ELF-1 (cell line): ENCODE measurements at regions not wholly inside any gene's neighbourhood (a gene's known extent, or its start where the extent isn't known, plus 50 kb on each side); places are given as distances from the start of the nearest gene placed in this dataset.
"Not testable (repeated sequence)": the region's sequence is repeated elsewhere in the genome, so short reads cannot be mapped to it uniquely, and the experiment has no call there.

Source experiments
- DNase-seq: peaks from one replicate; pipeline ENCODE4 v3.0.0-alpha.2; 2016; ENCODE audit warnings: low read depth, low spot score

- DNase-seq = not testable (repeated sequence)
These were observed 296.6 kb upstream of the NBPF12 start for GRCh38 chr1:146641534-146641933.

- DNase-seq = not testable (repeated sequence)
These were observed 297.5 kb upstream of the NBPF12 start for GRCh38 chr1:146640671-146641070.

GRCh38 chr1:146630302-146630701, 307.8 kb upstream of the NBPF12 start:
- DNase-seq = not testable (repeated sequence)

DNA sequence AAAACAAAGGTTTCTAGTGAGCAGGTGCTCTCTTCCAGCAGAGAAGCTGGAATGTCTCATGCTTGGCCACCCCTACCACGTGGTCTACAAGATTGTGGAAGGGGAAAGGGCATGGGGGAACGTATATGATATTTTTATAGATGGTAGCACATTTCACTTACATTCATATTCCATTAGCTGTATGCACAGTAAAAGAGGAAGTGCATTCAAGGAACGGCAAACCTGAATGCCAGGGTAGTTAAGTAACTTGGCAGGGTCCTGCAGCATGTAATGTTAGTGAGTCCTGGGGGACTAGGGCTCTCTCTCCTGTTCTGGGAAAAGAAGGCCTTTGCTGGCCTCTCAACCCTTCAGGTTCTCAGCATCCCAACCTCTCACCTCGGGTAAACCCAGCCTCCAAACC, 319.5 kb upstream of the NBPF12 start:
- not testable (repeated sequence) for DNase-seq

DNA sequence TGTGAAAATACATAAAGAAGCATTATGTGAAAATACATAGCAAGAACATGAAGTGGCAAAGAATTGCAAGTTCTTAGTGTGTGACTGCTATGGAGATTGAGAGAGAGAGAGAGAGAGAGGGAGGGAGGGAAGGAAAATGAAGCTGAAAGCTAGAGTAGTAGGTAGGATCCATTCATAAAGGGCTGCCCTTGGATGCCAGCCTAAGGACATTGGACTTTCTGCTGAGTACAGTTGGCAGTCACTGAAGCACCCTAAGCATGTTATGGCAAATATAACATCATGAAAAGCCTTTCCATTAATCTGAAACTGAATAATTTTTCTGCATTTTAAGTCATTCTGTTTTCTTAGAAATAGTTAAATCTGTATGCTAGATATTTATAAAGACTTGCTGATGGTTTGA, 333.4 kb upstream of the NBPF12 start:
- not testable (repeated sequence) for DNase-seq

GRCh38 chr1:146600720-146601307, 337.3 kb upstream of the NBPF12 start:
- not testable (repeated sequence) for DNase-seq

- DNase-seq = not testable (repeated sequence)
These were observed 338.2 kb upstream of the NBPF12 start for GRCh38 chr1:146599906-146600305.

- DNase-seq = not testable (repeated sequence)
These were observed 352.4 kb upstream of the NOTCH2NLA start for GRCh38 chr1:146581229-146581628.

DNA sequence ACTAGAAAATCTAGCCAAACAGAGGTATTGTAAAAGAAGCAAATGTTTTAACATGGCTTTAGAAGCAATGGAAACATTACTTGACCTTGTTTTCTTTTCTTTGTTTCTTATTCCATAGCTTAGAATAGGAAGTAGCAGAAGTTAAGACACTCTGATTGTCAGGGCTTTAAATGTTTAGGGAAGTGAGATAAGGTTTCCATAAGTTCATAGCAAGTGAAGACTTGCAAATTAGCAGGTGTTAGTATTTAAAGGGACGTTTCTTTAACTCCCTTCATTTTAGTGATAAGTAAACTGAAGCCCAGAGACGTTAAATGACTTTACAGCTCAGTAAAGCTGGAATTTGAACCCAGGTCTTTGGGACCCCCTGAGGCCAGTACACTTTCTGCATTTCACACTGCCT, 338.7 kb upstream of the NOTCH2NLA start:
- DNase-seq = not testable (repeated sequence)

- DNase-seq = not testable (repeated sequence)
These were observed 329.2 kb upstream of the NOTCH2NLA start for GRCh38 chr1:146558032-146558431.

- not testable (repeated sequence) for DNase-seq
These were observed 327.6 kb upstream of the NOTCH2NLA start for GRCh38 chr1:146556405-146556804.

- DNase-seq = not testable (repeated sequence)
These were observed 323.6 kb upstream of the NOTCH2NLA start for GRCh38 chr1:146552414-146552813.

DNA sequence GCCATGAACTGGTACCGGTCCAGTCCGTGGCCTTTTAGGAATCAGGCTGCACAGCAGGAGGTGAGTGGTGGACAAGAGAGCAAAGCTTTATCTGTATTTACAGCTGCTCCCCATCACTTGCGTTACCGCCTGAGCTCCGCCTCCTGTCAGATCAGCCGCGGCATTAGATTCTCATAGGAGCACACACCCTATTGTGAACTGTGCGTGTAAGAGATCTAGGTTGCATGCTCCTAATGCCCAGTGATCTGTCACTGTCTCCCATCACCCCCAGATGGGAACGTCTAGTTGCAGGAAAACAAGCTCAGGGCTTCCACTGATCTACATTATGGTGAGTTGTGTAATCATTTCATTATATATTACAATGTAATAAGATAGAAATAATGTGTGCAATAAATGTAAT, 319.9 kb upstream of the NOTCH2NLA start:
- DNase-seq = not testable (repeated sequence)

- not testable (repeated sequence) for DNase-seq
These were observed 317.4 kb upstream of the NOTCH2NLA start for GRCh38 chr1:146546189-146546588.

- not testable (repeated sequence) for DNase-seq
These were observed 309.1 kb upstream of the NOTCH2NLA start for GRCh38 chr1:146537775-146538373.

DNA sequence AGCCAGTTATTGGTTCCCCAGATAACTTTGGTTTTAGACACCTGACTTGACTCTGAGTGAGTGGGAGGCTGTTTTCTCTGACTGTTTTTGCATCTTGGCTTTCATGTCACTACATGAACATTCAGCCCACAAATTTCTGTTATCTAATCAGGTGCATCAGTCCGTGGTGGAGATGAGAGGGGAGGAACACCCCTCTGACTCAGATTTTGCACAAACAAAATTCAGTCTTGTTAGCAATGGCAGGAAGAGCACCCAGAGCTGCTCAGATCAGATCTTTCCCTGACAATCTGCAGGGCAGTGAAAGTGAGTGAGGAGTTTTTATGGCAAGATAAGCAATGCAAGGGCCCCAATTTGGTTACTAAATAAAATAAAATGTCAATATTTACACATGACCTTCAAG, 307.2 kb upstream of the NOTCH2NLA start:
- DNase-seq = not testable (repeated sequence)

GRCh38 chr1:146535575-146535974, 306.8 kb upstream of the NOTCH2NLA start:
- DNase-seq = not testable (repeated sequence)

DNA sequence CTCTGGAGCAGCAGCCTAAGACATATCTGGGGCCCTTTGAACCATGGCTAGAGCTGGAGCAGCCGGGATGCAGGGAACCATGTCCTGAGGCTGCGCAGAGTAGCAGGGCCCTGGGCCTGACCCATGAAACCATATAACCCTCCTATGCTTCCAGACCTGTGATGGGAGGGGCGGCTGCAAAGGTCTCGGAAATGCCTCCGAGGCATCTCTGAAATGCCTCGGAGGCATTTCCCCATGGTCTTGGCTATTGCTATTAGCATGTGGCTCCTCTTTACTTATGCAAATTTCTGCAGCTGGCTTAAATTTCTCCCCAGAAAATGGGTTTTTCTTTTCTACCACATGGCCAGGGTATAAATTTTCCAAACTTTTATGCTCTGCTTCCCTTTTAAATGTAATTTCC, 302.1 kb upstream of the NOTCH2NLA start:
- DNase-seq = not testable (repeated sequence)

DNA sequence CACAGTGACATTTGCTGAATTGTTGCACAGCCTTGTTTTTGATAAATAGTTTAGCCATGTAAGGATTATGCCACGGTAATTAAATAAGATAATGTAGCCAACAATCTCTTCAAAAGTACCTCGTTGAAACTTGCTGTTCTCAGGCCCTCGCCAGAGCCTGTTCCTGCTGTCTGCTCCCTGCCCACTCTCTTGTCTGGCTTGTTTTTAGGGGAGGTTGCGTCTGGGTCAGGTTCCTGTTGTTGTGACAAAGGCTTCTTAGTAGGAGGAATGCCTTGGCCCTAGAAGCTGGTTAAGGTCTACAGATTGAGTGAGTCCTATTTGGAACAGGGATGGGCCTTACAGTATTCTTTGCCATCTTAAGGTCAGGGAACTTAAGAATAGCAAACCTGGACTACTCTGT, 294.0 kb upstream of the NOTCH2NLA start:
- DNase-seq = not testable (repeated sequence)

- DNase-seq = not testable (repeated sequence)
These were observed 293.5 kb upstream of the NOTCH2NLA start for GRCh38 chr1:146522345-146522744.

GRCh38 chr1:146521804-146522203, 293.0 kb upstream of the NOTCH2NLA start:
- not testable (repeated sequence) for DNase-seq

DNA sequence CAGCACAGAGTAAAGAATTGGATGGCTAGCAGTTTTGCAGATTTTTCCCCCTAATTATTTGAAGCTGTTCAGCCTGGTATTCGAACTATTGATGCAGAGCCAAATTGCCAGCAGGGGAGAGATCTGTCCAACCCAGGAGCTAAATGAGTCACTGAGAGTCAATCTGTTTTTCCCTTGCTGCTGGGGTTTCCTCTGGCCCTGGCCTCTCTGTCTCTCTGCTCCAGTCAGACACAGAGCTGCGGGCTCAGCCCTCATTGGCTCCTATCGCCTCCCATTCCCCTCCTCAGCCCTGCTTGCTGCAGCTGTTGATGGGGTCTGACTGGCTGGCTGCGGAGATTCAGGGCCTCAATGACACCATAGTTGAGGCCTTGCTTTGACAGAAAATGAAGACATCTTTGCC, 284.9 kb upstream of the NOTCH2NLA start:
- DNase-seq = not testable (repeated sequence)

DNA sequence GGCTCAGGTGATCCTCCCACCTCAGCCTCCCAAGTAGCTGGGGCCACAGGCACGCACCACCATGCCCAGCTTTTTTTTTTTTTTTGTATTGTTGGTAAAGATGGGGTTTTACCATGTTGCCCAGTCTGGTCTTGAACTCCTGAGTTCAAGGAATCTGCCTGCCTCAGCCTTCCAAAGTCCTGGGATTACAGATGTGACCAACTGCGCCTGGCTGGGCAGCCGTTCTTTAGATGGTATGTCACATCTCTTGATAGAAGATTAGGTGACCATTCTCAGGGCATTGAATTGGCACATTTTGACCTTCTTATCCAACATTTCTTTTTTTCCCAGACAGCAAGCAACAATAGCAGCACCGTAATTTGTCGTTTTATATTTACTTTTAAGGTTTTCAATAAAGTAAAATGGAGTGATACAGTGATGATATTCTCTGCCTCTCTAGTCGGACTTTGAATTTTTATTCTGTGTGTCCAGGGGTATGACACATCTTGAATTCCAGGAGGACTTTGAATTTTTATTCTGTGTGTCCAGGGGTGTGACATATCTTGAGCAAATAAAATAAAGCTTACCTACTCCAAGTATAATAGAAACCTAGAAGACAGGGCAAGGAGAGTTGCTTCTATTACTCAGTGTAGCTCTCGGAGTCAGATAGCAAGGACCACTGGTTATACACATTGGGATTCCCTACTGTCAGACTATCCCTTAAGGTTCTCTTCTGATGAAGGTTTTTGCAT, 282.4 kb upstream of the NOTCH2NLA start:
- DNase-seq = not testable (repeated sequence)
